A549 (cell line): ENCODE measurements at regions not wholly inside any gene's neighbourhood (a gene's known extent, or its start where the extent isn't known, plus 50 kb on each side); places are given as distances from the start of the nearest gene placed in this dataset.

ENCODE experiments used
- ATAC-seq, 2 experiments: fragments of 200-7000 bp in 1 of 2; fragments of >200 bp in 1 of 2; cut with Nextera tagmentation in 1 of 2; cut with Tn5 transposase in 1 of 2; 3 replicates each; pipeline versions ENCODE4 v1.8.0 to v1.9.1; 2018 to 2020; ENCODE audit warnings: mild to moderate bottlenecking in 1 of 2, moderate library complexity in 1 of 2
- CTCF ChIA-PET: fragments of 300-600 bp; sonication (Branson Sonifier 250); formaldehyde crosslinking; extraction: SDS; loops from one replicate; lab custom pipeline; 2021; ENCODE audit warnings: antibody characterized with exemption, inconsistent platforms; lab: Yijun Ruan, JAX
- POLR2A ChIA-PET: fragments of 350-600 bp; formaldehyde crosslinking; extraction: SDS; loops from one replicate; lab custom pipeline; 2021; ENCODE audit warnings: antibody characterized with exemption, inconsistent platforms; lab: Yijun Ruan, JAX
- DNase-seq, 2 experiments: peaks; one replicate each; pipeline versions ENCODE4 v3.0.0 to v3.0.0-alpha.2; 2011 to 2016; ENCODE audit warnings: low read depth in 1 of 2, low spot score in 1 of 2
- FAIRE-seq: peaks from 2 replicates; lab custom pipeline; 2011; peaks lifted over from hg19 to GRCh38; lab: Jason Lieb, UNC
- H3K27ac ChIP-seq, 2 experiments: fragments of >200 bp; sonication (Bioruptor Twin); formaldehyde crosslinking; 3 replicates each; pipeline ENCODE4 v1.5.1; 2016 to 2017
- H3K4me1 ChIP-seq: fragments of >200 bp; sonication (Bioruptor Twin); formaldehyde crosslinking; 3 replicates; pipeline ENCODE4 v1.6.1; 2016
- H3K4me2 ChIP-seq: fragments of >200 bp; sonication (Bioruptor Twin); formaldehyde crosslinking; 3 replicates; pipeline ENCODE4 v1.6.1; 2016
- H3K4me3 ChIP-seq: fragments of >200 bp; sonication (Bioruptor Twin); formaldehyde crosslinking; 3 replicates; pipeline ENCODE4 v1.5.1; 2016
- H3K9me3 ChIP-seq: fragments of >200 bp; sonication (Bioruptor Twin); formaldehyde crosslinking; 3 replicates; pipeline ENCODE4 v1.6.1; 2016
- CBX2 ChIP-seq: fragments of 200-600 bp; sonication (generic); IDR thresholded peaks from 2 replicates; pipeline ENCODE4 v1.6.1; 2016; ENCODE audit warnings: low read depth, mild to moderate bottlenecking, borderline replicate concordance
- CEBPB ChIP-seq, 2 experiments: fragments of >200 bp in 1 of 2; sonication (Bioruptor Twin) in 1 of 2; formaldehyde crosslinking in 1 of 2; IDR thresholded peaks; 2 replicates each; pipeline ENCODE4 v1.6.1; 2012 to 2016
- CHD2 ChIP-seq: fragments of 150-350 bp; IDR thresholded peaks from 2 replicates; pipeline ENCODE4 v1.6.1; 2014; ENCODE audit warnings: low read length; ENCODE audit not compliant: partially characterized antibody
- EHF ChIP-seq: fragments of 250-450 bp; sonication (Bioruptor Pico); IDR thresholded peaks from 2 replicates; pipeline ENCODE4 v1.5.0; 2020; ENCODE audit warnings: mild to moderate bottlenecking
- EP300 ChIP-seq, 2 experiments: fragments of >200 bp; sonication (Bioruptor Twin); formaldehyde crosslinking; IDR thresholded peaks; 2 replicates in 1 of 2; 3 replicates in 1 of 2; pipeline ENCODE4 v1.6.1; 2016 to 2017
- ESRRA ChIP-seq: fragments of 150-350 bp; IDR thresholded peaks from 2 replicates; pipeline ENCODE4 v1.6.1; 2014; ENCODE audit warnings: mild to moderate bottlenecking, low read length, borderline replicate concordance
- FOXS1 ChIP-seq: fragments of 250-450 bp; sonication (Bioruptor Pico); IDR thresholded peaks from 2 replicates; pipeline ENCODE4 v1.5.0; 2020; ENCODE audit warnings: mild to moderate bottlenecking, moderate library complexity
- GATA3 ChIP-seq: IDR thresholded peaks from 2 replicates; pipeline ENCODE4 v1.6.1; 2012; ENCODE audit warnings: borderline replicate concordance
- HOXB13 ChIP-seq: fragments of 250-450 bp; sonication (Bioruptor Pico); IDR thresholded peaks from 2 replicates; pipeline ENCODE4 v1.5.0; 2020; ENCODE audit warnings: low read depth, mild to moderate bottlenecking, moderate library complexity
- HOXB5 ChIP-seq: fragments of 250-450 bp; sonication (Bioruptor Pico); IDR thresholded peaks from 2 replicates; pipeline ENCODE4 v1.5.0; 2020; ENCODE audit warnings: mild to moderate bottlenecking, moderate library complexity
- JUN ChIP-seq, 2 experiments: fragments of >200 bp; sonication (Bioruptor Twin); formaldehyde crosslinking; IDR thresholded peaks; 2 replicates in 1 of 2; 3 replicates in 1 of 2; pipeline ENCODE4 v1.6.1; 2016 to 2017
- KDM5A ChIP-seq: fragments of 200-600 bp; sonication (generic); IDR thresholded peaks from 2 replicates; pipeline ENCODE4 v1.6.1; 2016; ENCODE audit warnings: antibody characterized with exemption, mild to moderate bottlenecking
- MAZ ChIP-seq: fragments of 150-350 bp; IDR thresholded peaks from 2 replicates; pipeline ENCODE4 v1.6.1; 2014; ENCODE audit warnings: antibody characterized with exemption, low read depth, low read length, borderline replicate concordance
- NFE2L2 ChIP-seq: fragments of 150-350 bp; conservative IDR thresholded peaks from 2 replicates; pipeline ENCODE4 v1.6.1; 2014; ENCODE audit warnings: low read length
- NPAS2 ChIP-seq: fragments of 250-450 bp; sonication (Bioruptor Pico); IDR thresholded peaks from 2 replicates; pipeline ENCODE4 v1.8.0; 2022; ENCODE audit warnings: mild to moderate bottlenecking, moderate library complexity, borderline replicate concordance
- PHF8 ChIP-seq: fragments of 200-600 bp; sonication (generic); IDR thresholded peaks from 2 replicates; pipeline ENCODE4 v1.6.1; 2016; ENCODE audit warnings: low read depth, mild to moderate bottlenecking, antibody characterized with exemption, moderate library complexity, borderline replicate concordance
- RARB ChIP-seq: fragments of 250-450 bp; sonication (Bioruptor Pico); IDR thresholded peaks from 2 replicates; pipeline ENCODE4 v1.8.0; 2021; ENCODE audit warnings: mild to moderate bottlenecking, moderate library complexity
- RFX5 ChIP-seq: fragments of 450-650 bp; IDR thresholded peaks from 2 replicates; pipeline ENCODE4 v1.7.1; 2014; ENCODE audit warnings: antibody characterized with exemption, mild to moderate bottlenecking, moderate library complexity
- SREBF2 ChIP-seq: fragments of 450-650 bp; IDR thresholded peaks from 2 replicates; pipeline ENCODE4 v1.6.1; 2014; ENCODE audit warnings: mild to moderate bottlenecking, moderate library complexity
- TP53 ChIP-seq: fragments of 250-450 bp; sonication (Bioruptor Pico); IDR thresholded peaks from 2 replicates; pipeline ENCODE4 v1.5.0; 2021; ENCODE audit warnings: mild to moderate bottlenecking, moderate library complexity
- ZC3H11A ChIP-seq: fragments of 450-650 bp; IDR thresholded peaks from 2 replicates; pipeline ENCODE4 v1.6.1; 2014; ENCODE audit warnings: antibody characterized with exemption, mild to moderate bottlenecking
- ZSCAN20 ChIP-seq: fragments of 250-450 bp; sonication (Bioruptor Pico); IDR thresholded peaks from 2 replicates; pipeline ENCODE4 v1.8.0; 2022; ENCODE audit warnings: mild to moderate bottlenecking, moderate library complexity
- WGBS: methylation state at CpG from one replicate; pipeline ENCODE4 v1.1.6; 2017; ENCODE audit errors: missing lambda C conversion rate; 5-methylcytosine and 5-hydroxymethylcytosine counted together
- TF ChIP-seq, protein P1 (sequence below): fragments of 150-350 bp; IDR thresholded peaks from 2 replicates; pipeline ENCODE4 v1.6.1; 2014; ENCODE audit warnings: low read depth, mild to moderate bottlenecking, low read length
- TF ChIP-seq, protein P2 (sequence below): fragments of 200-600 bp; sonication (generic); IDR thresholded peaks from 2 replicates; pipeline ENCODE4 v1.6.1; 2016; ENCODE audit warnings: antibody characterized with exemption, mild to moderate bottlenecking, moderate library complexity
- TF ChIP-seq, protein P3 (sequence below): IDR thresholded peaks from 2 replicates; pipeline ENCODE4 v1.6.1; 2012
- TF ChIP-seq, protein P4 (sequence below): fragments of 250-450 bp; sonication (Bioruptor Pico); IDR thresholded peaks from 2 replicates; pipeline ENCODE4 v1.5.0; 2020; ENCODE audit warnings: low read depth, mild to moderate bottlenecking, moderate library complexity
- TF ChIP-seq, protein P5 (sequence below): fragments of >200 bp; sonication (Bioruptor Twin); formaldehyde crosslinking; IDR thresholded peaks from 3 replicates; pipeline ENCODE4 v1.5.1; 2016

DNA sequence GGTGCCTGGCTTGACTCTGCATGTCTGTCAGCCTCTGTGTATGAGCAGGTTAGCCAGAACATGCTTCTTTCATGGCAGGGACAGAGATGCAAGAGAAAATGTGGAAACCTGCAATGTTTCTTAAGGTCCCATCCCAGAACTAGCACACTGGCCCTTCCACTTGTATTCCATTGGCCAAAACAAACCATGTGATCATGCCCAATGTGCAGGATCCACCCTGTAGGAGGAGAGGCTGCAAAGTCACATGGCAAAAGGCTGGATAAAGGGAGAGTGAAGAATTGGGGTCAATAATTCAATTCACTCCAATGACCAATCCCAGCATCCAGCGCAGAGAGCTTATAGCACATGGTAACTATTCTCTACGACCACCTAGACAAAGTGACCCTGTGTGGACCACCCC is 405.5 kb downstream of the MIAT start:
- H3K27ac ChIP-seq = no peak overlapping the region
- H3K4me3 ChIP-seq = no peak overlapping the region
- H3K9me3 ChIP-seq = no peaks in the 10 kb centered on the region
- no peak for ATAC-seq
- TF ChIP-seq KDM5A = no peak
- no peak for TF ChIP-seq EHF (CRISPR knock-in tag)
- no peak for TF ChIP-seq HOXB13
- TF ChIP-seq RFX5 = no peak
- TF ChIP-seq JUN (IDR thresholded peaks at IDR 0.05) = no peak
- TF ChIP-seq ZSCAN20 (CRISPR knock-in tag) = no peak
- TF ChIP-seq ESRRA = no peak
- TF ChIP-seq GATA3 = no peak
- ChIA-PET CTCF (interaction anchor here (1.0 kb wide), 1 partner anchor 384 kb away, joined by 3 read pairs; no protein-coding TSS in a partner anchor), POLR2A (no interaction called here)
- no peaks in the 10 kb centered on the region for H3K4me1 ChIP-seq
- no peak for DNase-seq
- no peak for FAIRE-seq
- WGBS = 66% methylated on average over 2 of the region's 2 CpGs
- H3K4me2 ChIP-seq = no peak overlapping the region

DNA sequence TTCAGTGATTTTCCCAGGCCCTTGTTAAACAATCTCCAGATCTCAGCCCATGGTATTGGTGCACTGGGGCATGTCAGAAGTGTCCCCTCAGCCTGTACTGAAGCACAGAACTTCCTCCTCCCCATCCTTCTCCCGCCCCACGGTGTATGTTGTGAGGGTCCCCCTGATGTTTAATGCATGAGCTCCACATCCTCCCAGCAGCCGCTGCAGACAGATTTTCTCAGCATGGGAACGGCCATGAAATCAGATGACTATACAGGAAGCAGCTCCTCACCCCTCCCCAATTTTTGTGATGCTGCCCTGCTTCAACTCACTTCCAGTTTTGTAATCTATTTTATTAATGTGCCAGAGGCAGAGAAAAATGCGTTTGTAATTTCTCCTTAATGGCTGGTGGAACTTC is 406.0 kb downstream of the MIAT start:
- WGBS = 62% methylated on average over 5 of the region's 5 CpGs
- Histone ChIP-seq H3K4me3 (no peak overlapping the region), H3K27ac (no peak overlapping the region), H3K4me2 (no peak overlapping the region), H3K9me3 (no peaks in the 10 kb centered on the region), H3K4me1 (no peaks in the 10 kb centered on the region)
- ChIA-PET POLR2A (no interaction called here), CTCF (no interaction called here)
- TF ChIP-seq RARB (CRISPR knock-in tag) (no peak), NPAS2 (no peak), JUN (IDR thresholded peaks at IDR 0.05) (no peak), ZSCAN20 (CRISPR knock-in tag) (no peak), EP300 (IDR thresholded peaks at IDR 0.05) (no peak), SREBF2 (no peak), EHF (CRISPR knock-in tag) (no peak), RFX5 (no peak), ZC3H11A (no peak)
- no peak for ATAC-seq
- no peak for FAIRE-seq
- no peak for DNase-seq

DNA sequence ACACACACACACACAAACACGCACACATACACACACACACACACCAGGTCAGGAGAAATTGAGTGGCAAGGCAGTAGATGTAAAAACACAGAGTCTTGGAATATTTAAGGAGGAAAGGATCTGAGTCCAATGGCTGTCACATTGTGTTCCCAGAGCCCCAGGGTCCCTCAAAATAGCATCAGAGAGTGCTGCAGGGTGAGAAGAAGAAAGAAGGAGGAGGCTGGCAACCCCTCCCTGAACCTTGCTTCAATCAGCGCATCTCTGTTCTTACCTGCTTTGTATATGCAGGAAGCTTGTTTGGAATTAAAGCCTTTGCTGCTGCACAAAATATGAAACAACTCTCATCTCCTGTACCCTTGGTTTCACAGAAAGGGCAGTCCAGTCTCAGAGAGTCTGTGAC is 406.5 kb downstream of the MIAT start:
- Histone ChIP-seq H3K4me3 (no peak overlapping the region), H3K4me1 (no peaks in the 10 kb centered on the region), H3K4me2 (no peak overlapping the region), H3K27ac (no peak overlapping the region), H3K9me3 (no peaks in the 10 kb centered on the region)
- DNase-seq (no peak), ATAC-seq (no peak), FAIRE-seq (no peak)
- POLR2A ChIA-PET = no interaction called here
- 90% methylated on average over 2 of the region's 2 CpGs for WGBS
- CTCF ChIA-PET = no interaction called here
- no peak for TF ChIP-seq HOXB5
- TF ChIP-seq, protein P1, sequence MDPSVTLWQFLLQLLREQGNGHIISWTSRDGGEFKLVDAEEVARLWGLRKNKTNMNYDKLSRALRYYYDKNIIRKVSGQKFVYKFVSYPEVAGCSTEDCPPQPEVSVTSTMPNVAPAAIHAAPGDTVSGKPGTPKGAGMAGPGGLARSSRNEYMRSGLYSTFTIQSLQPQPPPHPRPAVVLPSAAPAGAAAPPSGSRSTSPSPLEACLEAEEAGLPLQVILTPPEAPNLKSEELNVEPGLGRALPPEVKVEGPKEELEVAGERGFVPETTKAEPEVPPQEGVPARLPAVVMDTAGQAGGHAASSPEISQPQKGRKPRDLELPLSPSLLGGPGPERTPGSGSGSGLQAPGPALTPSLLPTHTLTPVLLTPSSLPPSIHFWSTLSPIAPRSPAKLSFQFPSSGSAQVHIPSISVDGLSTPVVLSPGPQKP = no peak
- TF ChIP-seq GATA3 = no peak
- TF ChIP-seq PHF8 = no peak
- no peak for TF ChIP-seq NPAS2
- TF ChIP-seq, protein P2, sequence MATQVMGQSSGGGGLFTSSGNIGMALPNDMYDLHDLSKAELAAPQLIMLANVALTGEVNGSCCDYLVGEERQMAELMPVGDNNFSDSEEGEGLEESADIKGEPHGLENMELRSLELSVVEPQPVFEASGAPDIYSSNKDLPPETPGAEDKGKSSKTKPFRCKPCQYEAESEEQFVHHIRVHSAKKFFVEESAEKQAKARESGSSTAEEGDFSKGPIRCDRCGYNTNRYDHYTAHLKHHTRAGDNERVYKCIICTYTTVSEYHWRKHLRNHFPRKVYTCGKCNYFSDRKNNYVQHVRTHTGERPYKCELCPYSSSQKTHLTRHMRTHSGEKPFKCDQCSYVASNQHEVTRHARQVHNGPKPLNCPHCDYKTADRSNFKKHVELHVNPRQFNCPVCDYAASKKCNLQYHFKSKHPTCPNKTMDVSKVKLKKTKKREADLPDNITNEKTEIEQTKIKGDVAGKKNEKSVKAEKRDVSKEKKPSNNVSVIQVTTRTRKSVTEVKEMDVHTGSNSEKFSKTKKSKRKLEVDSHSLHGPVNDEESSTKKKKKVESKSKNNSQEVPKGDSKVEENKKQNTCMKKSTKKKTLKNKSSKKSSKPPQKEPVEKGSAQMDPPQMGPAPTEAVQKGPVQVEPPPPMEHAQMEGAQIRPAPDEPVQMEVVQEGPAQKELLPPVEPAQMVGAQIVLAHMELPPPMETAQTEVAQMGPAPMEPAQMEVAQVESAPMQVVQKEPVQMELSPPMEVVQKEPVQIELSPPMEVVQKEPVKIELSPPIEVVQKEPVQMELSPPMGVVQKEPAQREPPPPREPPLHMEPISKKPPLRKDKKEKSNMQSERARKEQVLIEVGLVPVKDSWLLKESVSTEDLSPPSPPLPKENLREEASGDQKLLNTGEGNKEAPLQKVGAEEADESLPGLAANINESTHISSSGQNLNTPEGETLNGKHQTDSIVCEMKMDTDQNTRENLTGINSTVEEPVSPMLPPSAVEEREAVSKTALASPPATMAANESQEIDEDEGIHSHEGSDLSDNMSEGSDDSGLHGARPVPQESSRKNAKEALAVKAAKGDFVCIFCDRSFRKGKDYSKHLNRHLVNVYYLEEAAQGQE = no peak
- no peak for TF ChIP-seq TP53 (CRISPR knock-in tag)
- TF ChIP-seq CHD2 = no peak
- TF ChIP-seq, protein P3, sequence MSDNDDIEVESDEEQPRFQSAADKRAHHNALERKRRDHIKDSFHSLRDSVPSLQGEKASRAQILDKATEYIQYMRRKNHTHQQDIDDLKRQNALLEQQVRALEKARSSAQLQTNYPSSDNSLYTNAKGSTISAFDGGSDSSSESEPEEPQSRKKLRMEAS = no peak
- no peak for TF ChIP-seq MAZ
- no peak for TF ChIP-seq FOXS1
- TF ChIP-seq, protein P4, sequence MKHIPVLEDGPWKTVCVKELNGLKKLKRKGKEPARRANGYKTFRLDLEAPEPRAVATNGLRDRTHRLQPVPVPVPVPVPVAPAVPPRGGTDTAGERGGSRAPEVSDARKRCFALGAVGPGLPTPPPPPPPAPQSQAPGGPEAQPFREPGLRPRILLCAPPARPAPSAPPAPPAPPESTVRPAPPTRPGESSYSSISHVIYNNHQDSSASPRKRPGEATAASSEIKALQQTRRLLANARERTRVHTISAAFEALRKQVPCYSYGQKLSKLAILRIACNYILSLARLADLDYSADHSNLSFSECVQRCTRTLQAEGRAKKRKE (CRISPR knock-in tag) = no peak
- no peak for TF ChIP-seq CBX2
- no peak for TF ChIP-seq HOXB13
- TF ChIP-seq, protein P5, sequence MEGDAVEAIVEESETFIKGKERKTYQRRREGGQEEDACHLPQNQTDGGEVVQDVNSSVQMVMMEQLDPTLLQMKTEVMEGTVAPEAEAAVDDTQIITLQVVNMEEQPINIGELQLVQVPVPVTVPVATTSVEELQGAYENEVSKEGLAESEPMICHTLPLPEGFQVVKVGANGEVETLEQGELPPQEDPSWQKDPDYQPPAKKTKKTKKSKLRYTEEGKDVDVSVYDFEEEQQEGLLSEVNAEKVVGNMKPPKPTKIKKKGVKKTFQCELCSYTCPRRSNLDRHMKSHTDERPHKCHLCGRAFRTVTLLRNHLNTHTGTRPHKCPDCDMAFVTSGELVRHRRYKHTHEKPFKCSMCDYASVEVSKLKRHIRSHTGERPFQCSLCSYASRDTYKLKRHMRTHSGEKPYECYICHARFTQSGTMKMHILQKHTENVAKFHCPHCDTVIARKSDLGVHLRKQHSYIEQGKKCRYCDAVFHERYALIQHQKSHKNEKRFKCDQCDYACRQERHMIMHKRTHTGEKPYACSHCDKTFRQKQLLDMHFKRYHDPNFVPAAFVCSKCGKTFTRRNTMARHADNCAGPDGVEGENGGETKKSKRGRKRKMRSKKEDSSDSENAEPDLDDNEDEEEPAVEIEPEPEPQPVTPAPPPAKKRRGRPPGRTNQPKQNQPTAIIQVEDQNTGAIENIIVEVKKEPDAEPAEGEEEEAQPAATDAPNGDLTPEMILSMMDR = no peak
- TF ChIP-seq NFE2L2 = no peak
- TF ChIP-seq CEBPB (IDR thresholded peaks at IDR 0.05) = no peak
